HuH-7 (cell line): ENCODE measurements at regions not wholly inside any gene's neighbourhood (a gene's known extent, or its start where the extent isn't known, plus 50 kb on each side); places are given as distances from the start of the nearest gene placed in this dataset.

Experiments used
- DNase-seq: peaks from one replicate; pipeline ENCODE4 v3.0.0; 2011; ENCODE audit warnings: low spot score

- no peak for DNase-seq
These were observed 70.4 kb upstream of the FCN1 start for GRCh38 chr9:134987906-134988700.

- no peak for DNase-seq
These were observed 71.0 kb upstream of the FCN1 start for GRCh38 chr9:134988706-134989105.

DNA sequence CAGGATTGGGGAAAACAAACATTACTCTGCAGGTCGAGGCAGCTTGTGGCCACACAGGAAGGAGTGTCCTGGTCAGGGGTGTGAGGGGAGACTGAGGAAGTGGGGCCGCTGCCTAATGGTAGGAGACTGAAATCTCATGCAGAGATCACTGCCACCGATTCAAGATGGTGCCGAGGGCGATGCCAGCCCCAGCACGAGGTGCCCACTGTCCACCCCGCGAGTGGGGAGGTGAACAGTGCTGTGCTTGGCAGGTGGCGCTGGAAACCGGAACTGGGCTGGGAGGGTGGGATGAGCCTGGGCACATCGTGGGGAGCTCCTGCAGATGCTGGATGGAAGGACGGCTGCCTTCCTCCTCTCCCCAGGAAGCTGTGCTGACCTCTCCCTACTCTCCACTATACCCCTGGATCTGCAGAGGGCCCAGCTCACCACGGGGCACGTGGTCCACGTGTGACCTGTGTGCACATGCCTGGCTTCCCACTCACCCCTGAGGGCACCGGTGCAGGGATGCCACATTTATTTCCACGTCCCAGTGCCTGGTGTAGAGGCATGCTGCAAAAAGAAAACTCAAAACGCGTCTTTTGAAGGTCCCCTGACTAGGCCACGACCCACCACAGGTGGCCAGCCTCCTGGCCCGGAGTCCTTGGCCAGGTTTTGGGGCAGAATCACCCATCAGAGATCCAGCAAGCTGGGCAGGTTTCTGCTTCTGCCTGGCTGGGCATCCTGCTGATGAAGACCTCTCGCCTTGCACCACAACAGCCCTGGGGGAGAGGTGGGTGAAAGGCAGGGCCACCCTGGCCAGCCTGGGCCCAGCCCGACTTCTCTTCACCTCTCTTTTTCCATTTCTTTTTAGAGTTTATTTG, 71.7 kb upstream of the FCN1 start:
- DNase-seq, result no peak

DNA sequence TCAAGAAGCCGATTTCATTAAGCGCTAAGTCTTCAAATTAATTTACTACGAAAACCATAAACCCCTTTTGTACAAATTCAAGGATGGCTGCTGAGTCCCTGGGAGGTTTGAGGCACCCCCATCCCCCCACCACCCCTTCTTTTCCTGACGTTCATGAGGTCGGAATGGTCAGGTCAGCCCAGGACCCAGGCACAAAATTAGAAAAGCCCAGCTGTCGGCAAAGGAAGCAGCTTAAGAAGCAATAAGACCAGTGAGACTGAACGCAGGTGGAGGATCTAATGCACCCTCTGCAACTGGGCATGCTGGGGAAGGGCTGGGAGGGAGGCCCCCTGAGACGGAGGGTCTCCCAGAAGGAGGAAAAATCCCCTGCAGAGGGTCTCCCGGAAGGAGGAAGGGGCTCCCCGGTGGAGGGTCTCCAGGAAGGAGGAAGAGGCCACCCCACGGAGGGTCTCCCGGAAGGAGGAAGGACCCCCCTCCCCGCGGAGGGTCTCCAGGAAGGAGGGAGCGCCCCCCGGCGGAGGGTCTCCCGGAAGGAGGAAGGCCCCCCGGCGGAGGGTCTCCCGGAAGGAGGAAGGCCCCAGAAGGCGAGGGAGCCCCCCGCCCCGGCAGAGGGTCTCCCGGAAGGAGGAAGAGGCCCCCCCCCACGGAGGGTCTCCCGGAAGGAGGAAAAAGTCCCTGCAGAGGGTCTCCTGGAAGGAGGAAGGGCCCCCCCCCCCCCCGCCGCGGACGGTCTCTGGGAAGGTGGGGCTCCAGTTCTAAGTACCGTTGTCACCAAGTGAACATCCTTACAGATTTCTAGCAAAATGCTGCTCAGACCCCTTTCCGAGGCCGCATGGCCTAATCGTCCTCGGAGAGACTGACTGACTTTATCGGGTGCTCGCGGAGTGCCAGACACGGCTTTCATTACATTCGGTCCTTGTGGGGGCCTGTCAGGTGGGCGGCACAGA, 74.4 kb upstream of the FCN1 start:
- DNase-seq, result no peak

GRCh38 chr9:134992755-134993124, 75.0 kb upstream of the FCN1 start:
- no peak for DNase-seq

- DNase-seq, result no peak
These were observed 75.7 kb upstream of the FCN1 start for GRCh38 chr9:134993416-134993815.

GRCh38 chr9:134993996-134994720, 76.4 kb upstream of the FCN1 start:
- no peak for DNase-seq

- DNase-seq, result no peak
These were observed 77.4 kb upstream of the FCN1 start for GRCh38 chr9:134994926-134995791.

DNA sequence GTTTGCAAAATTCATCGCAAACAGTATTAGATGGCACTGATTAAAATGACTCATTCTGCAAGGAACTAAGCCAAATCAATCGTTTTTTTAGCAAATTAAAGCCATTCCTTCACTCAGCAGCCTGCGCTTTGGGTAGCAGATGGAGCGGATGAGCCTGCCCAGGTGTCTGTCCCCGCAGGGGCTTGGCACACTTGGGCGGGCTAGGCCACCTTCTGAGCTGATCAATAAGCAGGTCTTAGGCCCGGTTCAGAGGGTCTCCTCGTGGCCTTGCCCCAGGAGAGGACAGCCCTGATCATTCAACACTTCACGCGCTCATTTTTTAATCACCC, 78.0 kb upstream of the FCN1 start:
- no peak for DNase-seq

DNA sequence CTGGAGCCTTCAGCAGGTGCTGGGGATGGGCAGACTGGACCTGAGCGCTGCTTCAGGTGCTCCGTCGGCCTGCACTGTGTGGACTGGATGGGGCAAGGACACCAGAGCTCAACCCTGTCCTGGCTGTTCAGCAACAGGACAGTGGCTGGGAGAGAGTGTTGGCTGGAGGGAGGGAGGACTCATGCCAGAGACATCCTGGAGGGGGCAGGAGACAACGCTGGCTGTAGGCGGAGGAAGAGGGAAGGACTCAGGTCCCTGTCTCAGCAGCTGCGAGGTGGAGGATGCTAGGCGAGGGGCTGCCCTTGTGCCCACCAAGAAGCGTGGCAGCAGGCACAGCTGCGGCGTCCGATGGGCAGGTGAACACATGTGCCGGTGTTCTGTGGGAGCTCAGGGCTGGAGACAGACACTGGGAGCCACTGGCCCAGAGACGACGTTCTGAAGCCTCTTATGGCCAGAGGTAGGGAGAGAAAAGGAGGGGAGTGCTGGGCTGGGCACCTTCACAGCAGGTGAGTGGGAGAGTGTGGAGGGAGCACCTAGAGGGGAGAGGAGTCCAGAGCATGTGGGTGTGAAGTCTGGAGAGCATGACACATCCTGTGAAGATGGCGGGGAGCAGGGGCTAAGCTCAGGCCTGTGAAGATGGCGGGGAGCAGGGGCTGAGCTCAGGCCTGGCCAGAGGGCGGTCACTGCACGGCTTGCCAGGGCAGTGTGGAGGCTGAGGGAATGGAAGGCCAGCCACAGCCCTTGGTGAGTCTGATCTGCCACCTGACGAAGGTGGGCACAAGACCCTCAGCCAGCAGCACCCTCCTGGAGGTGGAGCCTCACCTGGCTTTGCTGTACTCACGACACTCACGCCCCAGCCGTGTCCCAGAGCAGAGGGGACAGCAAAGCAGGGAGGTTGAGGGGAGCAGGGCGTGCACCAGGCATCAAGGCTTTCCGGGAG, 79.1 kb upstream of the FCN1 start:
- DNase-seq, result no peak

DNA sequence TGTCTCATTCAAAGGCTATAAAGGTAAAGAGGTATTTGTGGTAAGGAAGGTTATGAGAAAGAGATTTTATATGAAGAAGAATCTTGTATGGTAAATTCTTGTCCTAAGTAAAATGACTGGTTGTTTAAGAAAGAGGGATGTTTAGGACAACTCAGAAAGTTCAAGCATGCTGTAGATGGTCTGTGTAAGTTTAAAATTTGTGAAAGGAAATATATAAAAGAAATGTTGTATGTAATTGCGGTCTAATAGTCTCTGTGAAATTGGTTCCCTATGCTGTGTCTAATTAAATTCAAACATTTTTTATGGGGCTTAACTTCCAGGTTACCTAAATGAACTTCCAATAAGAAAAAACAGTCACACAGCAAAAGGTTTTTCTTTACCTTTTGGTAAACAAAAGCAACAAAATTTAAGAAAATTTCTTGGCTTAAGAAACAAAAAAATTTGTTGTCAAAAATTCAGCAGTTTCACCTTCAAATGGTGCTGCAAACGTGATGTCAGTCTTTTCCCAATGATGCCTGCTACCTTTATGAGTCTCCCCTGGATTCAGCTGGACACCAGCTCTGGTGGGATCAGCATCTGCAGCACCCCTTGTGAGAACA, 83.0 kb upstream of the FCN1 start:
- DNase-seq, result no peak

DNA sequence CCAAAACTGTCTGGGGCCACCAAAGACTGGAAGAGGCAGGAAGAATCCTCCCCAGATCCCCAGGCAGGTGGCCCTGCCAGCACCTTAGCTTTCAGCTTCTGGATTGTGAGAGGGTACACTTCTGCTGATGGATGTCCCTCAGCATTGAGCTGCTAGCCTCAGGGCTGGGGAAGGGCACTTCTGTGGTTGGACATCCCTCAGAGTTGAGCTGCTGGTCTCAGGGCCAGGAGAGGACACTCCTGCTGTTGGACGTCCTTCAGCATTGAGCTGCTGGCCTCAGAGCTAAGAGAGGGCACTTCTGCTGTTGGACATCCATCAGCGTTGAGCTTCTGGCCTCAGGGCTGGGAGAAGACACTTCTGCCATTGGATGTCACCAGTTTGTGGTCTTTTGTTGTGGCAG, 83.8 kb upstream of the FCN1 start:
- DNase-seq, result no peak

- DNase-seq, result no peak
These were observed 84.6 kb upstream of the FCN1 start for GRCh38 chr9:135002336-135002735.

DNA sequence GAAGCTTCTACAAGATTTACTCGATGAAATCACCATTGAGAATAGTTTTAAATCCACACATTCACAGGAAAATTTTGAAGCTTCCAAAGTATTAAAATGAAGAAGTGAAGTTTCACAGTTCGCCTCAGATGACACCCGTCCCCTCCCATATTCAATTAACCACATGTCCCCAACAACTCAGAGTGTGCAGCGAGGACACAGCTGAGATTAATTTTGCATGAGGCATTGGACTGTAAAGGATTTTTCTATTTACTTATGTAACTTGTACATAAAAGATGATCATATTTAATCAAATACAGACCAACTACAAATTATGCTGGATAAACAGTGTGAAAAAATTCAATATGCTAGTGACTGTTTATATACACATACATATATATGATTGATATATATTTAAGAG, 84.7 kb upstream of the OLFM1 start:
- DNase-seq, result no peak

- DNase-seq, result no peak
These were observed 82.7 kb upstream of the OLFM1 start for GRCh38 chr9:135004772-135005171.

DNA sequence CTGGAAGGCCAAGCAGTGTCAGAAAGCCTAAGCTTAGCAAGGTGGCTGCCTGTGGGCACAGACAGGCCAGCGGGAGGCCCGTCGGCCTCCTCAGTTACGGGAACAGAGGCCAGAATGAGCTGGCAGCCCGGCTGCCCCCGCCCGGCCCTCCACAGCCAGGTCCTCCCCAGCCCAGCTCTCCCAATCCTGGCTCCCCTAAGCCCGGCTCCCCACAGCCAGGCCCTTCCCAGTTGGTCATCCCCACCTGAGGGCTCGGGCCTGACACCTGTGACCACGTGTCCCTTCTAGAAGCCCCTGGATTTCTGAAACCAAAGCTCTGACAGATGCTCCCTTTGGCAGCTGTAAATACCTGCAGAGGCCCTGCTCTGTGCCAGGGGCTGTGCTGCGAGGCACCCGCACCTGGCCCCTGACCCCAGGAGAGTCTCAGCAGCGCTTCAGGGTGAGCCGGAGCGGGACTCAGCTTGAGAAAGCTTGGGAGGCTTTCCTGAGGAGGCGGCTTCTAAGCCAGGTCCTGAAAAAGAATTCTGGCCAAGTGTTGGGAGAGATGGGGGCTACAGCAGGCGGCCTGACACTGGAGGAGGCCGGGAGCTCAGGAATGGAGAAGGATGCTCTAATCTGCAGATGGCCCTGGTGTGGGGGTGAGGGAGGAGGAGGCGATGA, 80.4 kb upstream of the OLFM1 start:
- DNase-seq, result no peak

- no peak for DNase-seq
These were observed 79.9 kb upstream of the OLFM1 start for GRCh38 chr9:135007601-135008000.

DNA sequence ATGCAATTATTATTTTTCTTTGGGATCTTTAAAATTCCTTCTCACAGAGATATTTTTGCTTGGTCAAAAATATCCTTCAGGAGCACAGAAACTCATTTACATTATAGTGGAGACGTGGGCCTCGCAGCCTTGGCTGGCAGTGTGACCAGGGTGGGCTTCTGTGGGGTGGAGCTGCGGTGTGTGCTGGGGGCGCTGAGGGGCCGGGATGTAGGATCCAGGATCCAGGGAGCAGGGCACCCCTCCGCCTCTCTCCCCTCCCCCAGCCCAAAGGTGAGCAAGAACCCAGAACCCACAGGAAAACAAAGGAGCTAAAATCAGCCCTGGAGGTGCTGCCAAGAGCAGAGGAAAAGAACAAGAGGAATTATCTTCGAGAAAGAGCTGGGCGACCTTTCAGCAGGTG, 79.1 kb upstream of the OLFM1 start:
- DNase-seq, result no peak
